Activated CD8-positive, alpha-beta memory T cell treated with anti-CD3 and anti-CD28 coated beads, Interleukin-2, amount 50 U/mL, for 1 hour (primary cell): ENCODE measurements at regions not wholly inside any gene's neighbourhood (a gene's known extent, or its start where the extent isn't known, plus 50 kb on each side); places are given as distances from the start of the nearest gene placed in this dataset.

ENCODE experiments used
- DNase-seq: peaks from one replicate; pipeline ENCODE4 v3.0.0-alpha.2; 2020; ENCODE audit errors: extremely low read depth

DNA sequence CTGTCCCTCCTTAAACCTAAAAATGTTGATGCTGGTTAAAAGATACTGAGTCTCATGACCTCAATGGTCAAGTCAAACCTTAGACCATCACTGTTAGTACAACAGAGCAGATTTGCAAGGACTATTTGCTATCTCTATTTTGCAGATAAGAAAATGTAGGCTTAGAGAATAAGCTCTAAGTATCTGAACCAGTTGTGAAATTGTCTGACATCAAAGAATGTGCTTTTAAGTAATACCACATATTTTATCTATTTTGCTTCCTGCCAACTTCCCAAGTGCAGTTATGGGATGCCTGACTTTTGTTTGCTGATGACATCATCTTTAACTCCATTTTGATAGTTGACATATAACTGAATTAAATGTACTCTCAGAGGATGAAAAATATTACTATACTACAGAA, 83.6 kb upstream of the TMEM106B start:
- no peak for DNase-seq

DNA sequence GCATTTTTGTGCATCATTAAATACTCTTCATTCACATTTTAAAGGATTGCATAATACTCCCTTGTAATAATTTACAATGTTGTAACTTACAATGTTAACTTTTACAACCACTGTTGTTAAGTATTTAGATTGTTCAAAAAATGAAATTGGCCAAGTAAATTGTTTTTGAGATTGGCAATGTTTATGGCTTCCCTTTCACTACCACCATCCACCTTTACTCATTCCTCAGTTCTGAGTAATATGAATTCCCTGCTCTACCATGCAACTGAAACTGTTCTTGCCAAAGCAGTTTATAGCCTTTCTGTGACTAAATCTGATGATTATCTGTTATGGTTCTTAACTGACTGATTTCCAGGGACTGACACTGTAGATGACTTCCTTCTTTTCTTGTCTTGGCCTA, 80.5 kb upstream of the TMEM106B start:
- DNase-seq = no peak

DNA sequence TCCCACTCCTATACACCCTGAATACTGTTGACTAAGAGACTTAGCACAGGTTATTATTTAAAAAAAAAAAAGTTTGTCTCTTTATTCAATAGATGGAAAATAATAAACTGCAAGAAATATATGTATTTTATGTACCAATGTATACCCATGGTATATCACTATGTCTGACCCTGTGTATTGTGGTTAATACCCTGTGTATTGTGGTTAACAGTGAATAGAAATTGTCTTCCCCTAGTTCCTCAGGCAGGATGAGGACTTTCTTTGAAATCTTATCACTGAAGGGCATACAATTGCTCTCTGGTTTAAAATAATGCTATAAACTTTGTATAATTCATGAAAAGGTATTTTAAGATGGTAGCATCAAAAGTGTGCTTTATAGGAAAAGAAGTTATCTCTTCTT, 80.0 kb upstream of the TMEM106B start:
- DNase-seq = no peak

GRCh38 chr7:12133865-12134264, 77.2 kb upstream of the TMEM106B start:
- no peak for DNase-seq

DNA sequence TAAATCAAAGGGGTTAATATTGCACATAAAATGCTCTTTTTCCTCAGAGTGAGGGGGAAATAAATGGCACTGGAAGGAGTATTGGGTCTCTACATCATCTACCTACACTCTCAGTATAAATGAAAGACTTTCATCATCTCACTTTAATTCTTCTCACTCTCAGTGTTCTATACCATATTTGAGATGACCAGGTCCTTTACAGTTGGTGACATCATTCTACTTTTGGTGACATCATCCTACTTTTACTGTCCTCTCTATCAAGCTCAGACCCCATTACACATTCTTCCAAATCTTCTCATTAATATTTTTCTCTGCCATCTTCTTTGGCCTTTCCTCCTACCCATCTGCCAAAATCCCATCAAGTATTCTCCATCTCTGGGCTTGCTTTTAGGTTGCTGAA, 74.6 kb upstream of the TMEM106B start:
- DNase-seq = no peak

- no peak for DNase-seq
These were observed 73.8 kb upstream of the TMEM106B start for GRCh38 chr7:12137283-12137682.

DNA sequence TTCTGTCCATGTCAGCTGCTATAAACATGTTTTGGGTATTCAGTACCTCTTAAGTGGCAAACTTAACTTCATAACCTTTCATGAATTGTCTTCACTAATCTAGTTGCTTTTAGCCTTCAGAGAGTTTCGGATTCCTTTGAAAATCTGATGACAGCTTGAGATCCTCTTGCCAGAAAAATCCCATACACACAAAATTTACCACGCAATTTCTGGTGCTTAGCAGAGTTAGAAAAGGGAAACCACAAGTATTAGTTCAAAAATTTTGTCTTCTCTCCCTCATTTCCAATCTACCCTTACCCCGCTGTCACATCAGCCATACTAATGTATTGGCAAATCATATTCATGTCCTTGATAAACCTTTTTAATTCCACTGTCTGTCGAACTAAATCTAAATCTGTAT, 72.7 kb upstream of the TMEM106B start:
- no peak for DNase-seq

- DNase-seq = no peak
These were observed 71.7 kb upstream of the TMEM106B start for GRCh38 chr7:12139416-12139815.

DNA sequence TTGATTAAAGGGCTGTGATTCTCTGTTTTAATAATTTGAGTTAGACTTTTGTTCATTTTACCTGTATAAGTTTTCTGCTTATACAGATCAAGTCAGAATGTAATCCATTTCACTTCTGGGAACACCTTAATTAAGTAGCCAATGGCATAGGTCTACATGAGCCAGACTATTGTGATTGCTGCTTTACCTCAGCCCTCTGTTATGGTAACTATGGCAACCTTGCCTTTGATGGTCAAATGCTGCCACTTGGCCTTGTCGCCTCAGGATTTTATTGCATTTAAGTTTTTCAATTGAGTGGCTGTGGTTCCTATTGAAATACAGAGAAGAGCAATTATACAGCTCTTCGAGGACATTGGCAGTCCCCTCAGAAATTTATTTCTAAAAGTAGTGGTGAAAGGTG, 64.3 kb upstream of the TMEM106B start:
- no peak for DNase-seq

DNA sequence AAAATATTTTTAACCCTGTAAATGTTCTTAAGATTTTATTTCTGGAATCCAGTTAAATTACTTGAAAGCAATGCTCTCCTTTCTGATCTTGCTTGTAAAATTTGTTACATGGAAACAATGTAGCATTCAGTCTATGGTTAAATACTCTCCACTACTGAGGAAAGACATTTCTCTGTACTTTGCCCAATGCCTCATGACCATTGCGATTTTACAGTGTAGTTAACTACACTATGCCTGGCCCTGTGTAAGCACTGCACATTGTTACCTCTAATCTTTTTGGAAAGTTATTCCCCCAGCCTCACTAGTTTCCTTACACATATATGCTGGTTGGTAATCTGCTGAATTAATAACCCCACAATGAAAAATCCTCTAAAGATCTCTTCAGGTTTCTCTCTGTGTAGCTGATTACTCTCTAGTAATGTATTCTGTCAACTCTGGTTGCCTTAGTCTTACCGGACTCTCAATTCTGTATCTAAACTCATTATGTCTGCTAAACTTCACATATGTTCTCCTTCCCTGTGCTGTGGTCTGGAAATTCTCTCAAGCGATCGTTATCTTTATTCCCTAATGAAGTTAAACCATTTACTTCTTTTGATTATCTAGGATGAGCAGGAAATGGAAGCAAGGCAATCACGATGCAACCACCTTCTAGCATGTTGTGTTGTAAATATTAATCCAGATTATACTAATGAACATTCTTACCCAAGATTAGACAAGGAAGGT, 58.7 kb upstream of the TMEM106B start:
- DNase-seq = no peak

DNA sequence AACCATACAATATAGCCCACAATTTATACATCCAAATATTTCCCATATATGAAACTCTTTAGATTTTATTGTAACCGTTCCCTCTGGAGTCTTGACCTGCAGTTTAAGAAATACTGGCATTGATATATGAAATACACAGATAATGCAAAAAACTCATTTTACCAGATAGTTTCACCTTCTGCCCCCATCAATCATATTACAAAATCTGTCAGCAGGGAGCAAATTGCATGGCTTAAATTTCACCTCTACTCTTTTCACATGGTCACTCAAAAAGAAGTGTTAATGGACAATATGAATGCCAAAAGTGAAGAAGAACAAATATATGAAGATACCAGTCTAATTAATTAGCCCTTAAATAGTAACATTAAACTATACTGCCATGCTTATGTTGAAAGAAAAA, 57.0 kb upstream of the TMEM106B start:
- DNase-seq = no peak

- DNase-seq = no peak
These were observed 53.6 kb upstream of the TMEM106B start for GRCh38 chr7:12157517-12157916.

GRCh38 chr7:12158334-12159060, 52.6 kb upstream of the TMEM106B start:
- DNase-seq = no peak

GRCh38 chr7:12161146-12161545, 49.9 kb upstream of the TMEM106B start:
- no peak for DNase-seq
